ENCODE measurements at regions not wholly inside any gene's neighbourhood (a gene's known extent, or its start where the extent isn't known, plus 50 kb on each side); places are given as distances from the start of the nearest gene placed in this dataset.

- DNase-seq: no peak
These were observed 289.3 kb upstream of the TANK start for GRCh38 chr2:160870729-160871465.

GRCh38 chr2:160871953-160872352, 288.3 kb upstream of the TANK start:
- H3K9me3 ChIP-seq (ENCODE audit: control insufficient read depth, low read depth, low read length): no peaks in the 10 kb centered on the region
- H3K4me1 ChIP-seq (ENCODE audit: control insufficient read depth, insufficient read depth, low read length): no peaks in the 10 kb centered on the region
- WGBS (ENCODE audit: insufficient coverage, low lambda C conversion rate): 100% methylated on average over 1 of the region's 7 CpGs
- no peaks in the 10 kb centered on the region for H3K36me3 ChIP-seq (ENCODE audit: control insufficient read depth, insufficient read depth, low read length)
- DNase-seq: no peak
- no peak overlapping the region for H3K27ac ChIP-seq (ENCODE audit: low read length)
- H3K27me3 ChIP-seq (ENCODE audit: control insufficient read depth, insufficient read depth, low read length): no peaks in the 10 kb centered on the region
- no peak overlapping the region for H3K4me3 ChIP-seq (ENCODE audit: low read length)

More at GRCh38 chr2:160870729-160871465, 289.3 kb upstream of the TANK start:
- Histone ChIP-seq H3K4me1 (ENCODE audit: control insufficient read depth, insufficient read depth, low read length) (no peaks in the 10 kb centered on the region), H3K27ac (ENCODE audit: low read length) (no peak overlapping the region), H3K9me3 (ENCODE audit: control insufficient read depth, low read depth, low read length) (no peaks in the 10 kb centered on the region), H3K4me3 (ENCODE audit: low read length) (no peak overlapping the region), H3K36me3 (ENCODE audit: control insufficient read depth, insufficient read depth, low read length) (no peaks in the 10 kb centered on the region), H3K27me3 (ENCODE audit: control insufficient read depth, insufficient read depth, low read length) (no peaks in the 10 kb centered on the region)
- WGBS (ENCODE audit: insufficient coverage, low lambda C conversion rate): 60% methylated on average over 5 of the region's 6 CpGs

- no peak for DNase-seq
- Histone ChIP-seq H3K36me3 (ENCODE audit: control insufficient read depth, insufficient read depth, low read length) (no peaks in the 10 kb centered on the region), H3K4me3 (ENCODE audit: low read length) (no peak overlapping the region), H3K9me3 (ENCODE audit: control insufficient read depth, low read depth, low read length) (no peaks in the 10 kb centered on the region), H3K4me1 (ENCODE audit: control insufficient read depth, insufficient read depth, low read length) (no peaks in the 10 kb centered on the region), H3K27me3 (ENCODE audit: control insufficient read depth, insufficient read depth, low read length) (no peaks in the 10 kb centered on the region), H3K27ac (ENCODE audit: low read length) (no peak overlapping the region)
- 100% methylated on average over 2 of the region's 2 CpGs for WGBS (ENCODE audit: insufficient coverage, low lambda C conversion rate)
These were observed 284.2 kb upstream of the TANK start for GRCh38 chr2:160876029-160876428.

- H3K36me3 ChIP-seq (ENCODE audit: control insufficient read depth, insufficient read depth, low read length): no peaks in the 10 kb centered on the region
- H3K27me3 ChIP-seq (ENCODE audit: control insufficient read depth, insufficient read depth, low read length): no peaks in the 10 kb centered on the region
- H3K4me1 ChIP-seq (ENCODE audit: control insufficient read depth, insufficient read depth, low read length): no peaks in the 10 kb centered on the region
- no peaks in the 10 kb centered on the region for H3K9me3 ChIP-seq (ENCODE audit: control insufficient read depth, low read depth, low read length)
- WGBS (ENCODE audit: insufficient coverage, low lambda C conversion rate): 93% methylated on average over 2 of the region's 3 CpGs
- no peak for DNase-seq
- H3K27ac ChIP-seq (ENCODE audit: low read length): no peak overlapping the region
- H3K4me3 ChIP-seq (ENCODE audit: low read length): no peak overlapping the region
These were observed 283.5 kb upstream of the TANK start for GRCh38 chr2:160876765-160877164.

- H3K36me3 ChIP-seq (ENCODE audit: control insufficient read depth, insufficient read depth, low read length): no peaks in the 10 kb centered on the region
- H3K27me3 ChIP-seq (ENCODE audit: control insufficient read depth, insufficient read depth, low read length): no peaks in the 10 kb centered on the region
- H3K4me1 ChIP-seq (ENCODE audit: control insufficient read depth, insufficient read depth, low read length): no peaks in the 10 kb centered on the region
- H3K4me3 ChIP-seq (ENCODE audit: low read length): no peak overlapping the region
- H3K9me3 ChIP-seq (ENCODE audit: control insufficient read depth, low read depth, low read length): no peaks in the 10 kb centered on the region
- no peak overlapping the region for H3K27ac ChIP-seq (ENCODE audit: low read length)
- DNase-seq: no peak
These were observed 281.6 kb upstream of the TANK start for GRCh38 chr2:160878618-160879017.

- 75% methylated on average over 2 of the region's 3 CpGs for WGBS (ENCODE audit: insufficient coverage, low lambda C conversion rate)
- H3K27me3 ChIP-seq (ENCODE audit: control insufficient read depth, insufficient read depth, low read length): no peaks in the 10 kb centered on the region
- H3K36me3 ChIP-seq (ENCODE audit: control insufficient read depth, insufficient read depth, low read length): no peaks in the 10 kb centered on the region
- H3K4me3 ChIP-seq (ENCODE audit: low read length): no peak overlapping the region
- no peaks in the 10 kb centered on the region for H3K9me3 ChIP-seq (ENCODE audit: control insufficient read depth, low read depth, low read length)
- no peak for DNase-seq
- H3K4me1 ChIP-seq (ENCODE audit: control insufficient read depth, insufficient read depth, low read length): no peaks in the 10 kb centered on the region
- H3K27ac ChIP-seq (ENCODE audit: low read length): no peak overlapping the region
These were observed 277.3 kb upstream of the TANK start for GRCh38 chr2:160882906-160883305.

GRCh38 chr2:160884056-160884455, 276.2 kb upstream of the TANK start:
- Histone ChIP-seq H3K36me3 (ENCODE audit: control insufficient read depth, insufficient read depth, low read length) (no peaks in the 10 kb centered on the region), H3K27me3 (ENCODE audit: control insufficient read depth, insufficient read depth, low read length) (no peaks in the 10 kb centered on the region), H3K4me1 (ENCODE audit: control insufficient read depth, insufficient read depth, low read length) (no peaks in the 10 kb centered on the region), H3K4me3 (ENCODE audit: low read length) (no peak overlapping the region), H3K9me3 (ENCODE audit: control insufficient read depth, low read depth, low read length) (no peaks in the 10 kb centered on the region), H3K27ac (ENCODE audit: low read length) (no peak overlapping the region)
- DNase-seq: no peak
- 40% methylated on average over 1 of the region's 6 CpGs for WGBS (ENCODE audit: insufficient coverage, low lambda C conversion rate)

DNA sequence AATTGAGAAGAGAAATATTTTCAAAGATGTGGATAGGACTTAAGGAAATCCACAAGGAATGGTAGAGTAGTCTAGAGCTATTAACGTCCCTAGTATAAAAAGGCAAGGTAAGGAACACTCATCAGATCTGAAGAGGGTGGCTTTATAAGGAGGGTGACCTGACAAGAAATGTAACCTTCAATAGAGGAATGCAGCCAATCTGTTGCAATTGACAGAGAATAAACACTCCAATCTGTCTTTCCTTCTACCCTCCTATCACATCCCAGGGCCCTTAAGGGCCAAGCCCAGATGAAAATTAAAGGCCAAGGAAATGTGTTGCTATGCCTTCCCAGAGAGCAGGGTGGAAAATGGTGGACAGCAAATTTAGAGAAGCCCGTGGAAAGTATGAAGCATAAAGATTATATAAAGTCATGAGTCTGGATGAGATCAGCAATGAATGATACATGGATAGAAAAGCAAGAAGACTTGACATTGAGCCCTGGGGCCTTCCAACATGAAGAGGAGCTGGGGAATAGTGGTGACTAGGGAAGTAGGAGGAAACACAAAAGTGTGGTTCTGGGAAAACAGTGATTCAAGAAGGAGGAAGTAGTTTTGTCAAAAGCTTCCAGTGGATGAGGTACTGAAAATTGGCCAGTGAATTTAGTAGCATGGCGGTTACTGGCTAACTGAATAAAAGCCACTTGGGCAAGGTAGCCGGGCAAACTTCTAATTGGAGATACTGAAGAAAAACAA, 270.6 kb upstream of the TANK start:
- H3K9me3 ChIP-seq (ENCODE audit: control insufficient read depth, low read depth, low read length): no peaks in the 10 kb centered on the region
- 67% methylated on average over 3 of the region's 4 CpGs for WGBS (ENCODE audit: insufficient coverage, low lambda C conversion rate)
- no peaks in the 10 kb centered on the region for H3K4me1 ChIP-seq (ENCODE audit: control insufficient read depth, insufficient read depth, low read length)
- no peak overlapping the region for H3K27ac ChIP-seq (ENCODE audit: low read length)
- H3K36me3 ChIP-seq (ENCODE audit: control insufficient read depth, insufficient read depth, low read length): no peaks in the 10 kb centered on the region
- H3K27me3 ChIP-seq (ENCODE audit: control insufficient read depth, insufficient read depth, low read length): no peaks in the 10 kb centered on the region
- no peak for DNase-seq
- H3K4me3 ChIP-seq (ENCODE audit: low read length): no peak overlapping the region

- DNase-seq: no peak
- H3K36me3 ChIP-seq (ENCODE audit: control insufficient read depth, insufficient read depth, low read length): no peaks in the 10 kb centered on the region
- H3K4me1 ChIP-seq (ENCODE audit: control insufficient read depth, insufficient read depth, low read length): no peaks in the 10 kb centered on the region
- H3K4me3 ChIP-seq (ENCODE audit: low read length): no peak overlapping the region
- no peak overlapping the region for H3K27ac ChIP-seq (ENCODE audit: low read length)
- WGBS (ENCODE audit: insufficient coverage, low lambda C conversion rate): no CpG with 5 or more reads among the region's 3 CpGs
- H3K27me3 ChIP-seq (ENCODE audit: control insufficient read depth, insufficient read depth, low read length): no peaks in the 10 kb centered on the region
- no peaks in the 10 kb centered on the region for H3K9me3 ChIP-seq (ENCODE audit: control insufficient read depth, low read depth, low read length)
These were observed 269.4 kb upstream of the TANK start for GRCh38 chr2:160890667-160891352.

DNA sequence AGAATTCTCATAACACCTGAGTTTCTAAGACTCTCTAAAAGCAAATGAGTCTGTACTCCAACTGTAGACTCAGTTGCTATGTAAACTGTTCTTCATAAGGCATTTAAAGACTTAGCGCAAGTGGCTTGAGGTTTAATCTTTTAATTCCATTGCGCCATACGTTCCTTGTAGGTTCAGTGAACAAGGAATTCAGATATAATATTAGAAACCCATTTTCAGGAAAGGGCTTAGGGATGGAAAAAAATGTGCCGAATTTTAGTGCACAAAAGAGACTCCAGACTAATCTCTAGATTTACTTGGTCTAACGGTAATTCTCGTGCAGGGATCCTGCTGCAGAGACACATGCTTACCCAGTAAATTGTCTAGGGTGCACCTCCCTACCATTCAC, 268.9 kb upstream of the TANK start:
- Histone ChIP-seq H3K27ac (ENCODE audit: low read length) (no peak overlapping the region), H3K4me1 (ENCODE audit: control insufficient read depth, insufficient read depth, low read length) (no peaks in the 10 kb centered on the region), H3K4me3 (ENCODE audit: low read length) (no peak overlapping the region), H3K27me3 (ENCODE audit: control insufficient read depth, insufficient read depth, low read length) (no peaks in the 10 kb centered on the region), H3K36me3 (ENCODE audit: control insufficient read depth, insufficient read depth, low read length) (no peaks in the 10 kb centered on the region), H3K9me3 (ENCODE audit: control insufficient read depth, low read depth, low read length) (no peaks in the 10 kb centered on the region)
- no CpG with 5 or more reads among the region's 6 CpGs for whole genome bisulfite sequencing (ENCODE audit: insufficient coverage, low lambda C conversion rate)
- no peak for DNase-seq

Data from large intestine (tissue), 3 donors.